ENCODE measurements at regions not wholly inside any gene's neighbourhood (a gene's known extent, or its start where the extent isn't known, plus 50 kb on each side); places are given as distances from the start of the nearest gene placed in this dataset.
A peak's percentile ranks its signal among the peaks of the same experiment; 100 is the strongest.

- CTCF ChIA-PET, result interaction anchor here (1.0 to 1.2 kb wide), 2 partner anchors 11 to 363 kb away, joined by 3 to 6 read pairs; no protein-coding TSS in a partner anchor
- no TSS peak for BruUV-seq (replicated peaks)
- no peak overlapping the region for H3K9ac ChIP-seq (ENCODE audit: control insufficient read depth, insufficient read depth, low read length)
These were observed 355.1 kb downstream of the EN1 start for GRCh38 chr2:118492335-118492734.

GRCh38 chr2:118490330-118490729 is 357.1 kb downstream of the EN1 start:
- Histone ChIP-seq H2AFZ (ENCODE audit: control insufficient read depth, low read depth, low read length) (no peak overlapping the region), H3K9ac (ENCODE audit: control insufficient read depth, insufficient read depth, low read length) (no peak overlapping the region), H3K27ac (ENCODE audit: control insufficient read depth, insufficient read depth) (no peak overlapping the region), H3K4me2 (ENCODE audit: control insufficient read depth, insufficient read depth) (no peak overlapping the region), H3K4me1 (ENCODE audit: control insufficient read depth, insufficient read depth, low read length) (no peaks in the 10 kb centered on the region), H3K36me3 (ENCODE audit: control insufficient read depth in 2 of 2, insufficient read depth in 2 of 2, low read length in 1 of 2) (no peaks in the 10 kb centered on the region), H4K20me1 (ENCODE audit: control insufficient read depth, insufficient read depth) (no peaks in the 10 kb centered on the region), H3K79me2 (ENCODE audit: control insufficient read depth, insufficient read depth, low read length) (no peaks in the 10 kb centered on the region), H3K9me3 (replicated peaks; ENCODE audit: control insufficient read depth, insufficient read depth, low read length) (no peaks in the 10 kb centered on the region), H3K27me3 (replicated peaks in 1 of 2; ENCODE audit: control insufficient read depth in 2 of 2, insufficient read depth in 2 of 2, low read length in 1 of 2) (no peaks in the 10 kb centered on the region), H3K4me3 (no peak overlapping the region)
- no TSS peak for BruUV-seq (replicated peaks)
- 20% methylated on average over 4 of the region's 4 CpGs for WGBS (ENCODE audit: insufficient coverage, insufficient replicate concordance, low lambda C conversion rate, missing lambda C conversion rate)
- no peak for DNase-seq (ENCODE audit: low read depth, low spot score)
- ChIA-PET POLR2A (no interaction called here), CTCF (no interaction called here), RAD21 (ENCODE audit: unreplicated experiment) (no interaction called here), SMC1A (ENCODE audit: uncharacterized antibody, unreplicated experiment) (no interaction called here)
- FAIRE-seq, result no peak
- intact Hi-C loops (cut with micrococcal nuclease; ENCODE audit: unreplicated experiment), result no loop called here
- in situ Hi-C loops (cut with MboI), result no loop called here
- no peak for ATAC-seq
- TF ChIP-seq POLR2A (IDR thresholded peaks at IDR 0.05; ENCODE audit: low read depth, low read length), result no peak
- no peak for TF ChIP-seq POLR2AphosphoS2 (IDR thresholded peaks at IDR 0.05; ENCODE audit: low read depth, low read length)
- TF ChIP-seq ETV6 (conservative IDR thresholded peaks at IDR 0.05 in 1 of 2, IDR thresholded peaks at IDR 0.05 in 1 of 2; ENCODE audit: borderline replicate concordance in 1 of 2, low read depth in 1 of 2), result no peak
- TF ChIP-seq RUNX3 (IDR thresholded peaks at IDR 0.05; ENCODE audit: low read length), result no peak
- TF ChIP-seq JUND (IDR thresholded peaks at IDR 0.05; ENCODE audit: low read depth, low read length), result no peak
- TF ChIP-seq JUNB (IDR thresholded peaks at IDR 0.05), result no peak

More at GRCh38 chr2:118492335-118492734, 355.1 kb downstream of the EN1 start:
- Histone ChIP-seq H3K27me3 (replicated peaks in 1 of 2; ENCODE audit: control insufficient read depth in 2 of 2, insufficient read depth in 2 of 2, low read length in 1 of 2) (no peaks in the 10 kb centered on the region), H3K4me3 (no peak overlapping the region), H2AFZ (ENCODE audit: control insufficient read depth, low read depth, low read length) (no peak overlapping the region), H4K20me1 (ENCODE audit: control insufficient read depth, insufficient read depth) (no peaks in the 10 kb centered on the region), H3K9me3 (replicated peaks; ENCODE audit: control insufficient read depth, insufficient read depth, low read length) (no peaks in the 10 kb centered on the region), H3K27ac (ENCODE audit: control insufficient read depth, insufficient read depth) (no peak overlapping the region), H3K79me2 (ENCODE audit: control insufficient read depth, insufficient read depth, low read length) (no peaks in the 10 kb centered on the region), H3K36me3 (ENCODE audit: control insufficient read depth in 2 of 2, insufficient read depth in 2 of 2, low read length in 1 of 2) (no peaks in the 10 kb centered on the region), H3K4me2 (ENCODE audit: control insufficient read depth, insufficient read depth) (no peak overlapping the region), H3K4me1 (ENCODE audit: control insufficient read depth, insufficient read depth, low read length) (no peaks in the 10 kb centered on the region)
- FAIRE-seq, result no peak
- in situ Hi-C loops (cut with MboI) (no loop called here), intact Hi-C loops (cut with micrococcal nuclease; ENCODE audit: unreplicated experiment) (no loop called here)
- peak in 2 of 3 experiments; percentile 13 to 29; a peak in 2 of 6 replicates for TF ChIP-seq CTCF (IDR thresholded peaks at IDR 0.05 in 2 of 3, conservative IDR thresholded peaks at IDR 0.05 in 1 of 3; ENCODE audit: control insufficient read depth in 2 of 3, extremely low read depth in 1 of 3, insufficient read depth in 1 of 3, low read depth in 3 of 3, low read length in 3 of 3)
- no peak for TF ChIP-seq SMC3 (IDR thresholded peaks at IDR 0.05; ENCODE audit: borderline replicate concordance, low read length)
- no peak for DNase-seq (ENCODE audit: low read depth, low spot score)
- POLR2A ChIA-PET, result interaction anchor here (1.0 kb wide), 1 partner anchor 147 kb away, joined by 3 read pairs; no protein-coding TSS in a partner anchor
- RAD21 ChIA-PET (ENCODE audit: unreplicated experiment), result interaction anchor here (1.5 kb wide), 1 partner anchor 363 kb away, joined by 3 read pairs; no protein-coding TSS in a partner anchor
- no peak for ATAC-seq
- SMC1A ChIA-PET (ENCODE audit: uncharacterized antibody, unreplicated experiment), result interaction anchor here (0.6 kb wide), 1 partner anchor 82 kb away, joined by 3 read pairs; no protein-coding TSS in a partner anchor

All from GM12878 (cell line).